Lower lobe of right lung (tissue), 2 donors: ENCODE measurements at regions not wholly inside any gene's neighbourhood (a gene's known extent, or its start where the extent isn't known, plus 50 kb on each side); places are given as distances from the start of the nearest gene placed in this dataset.

Experiments
- ATAC-seq, 2 donors: fragments of 200-7000 bp; cut with Tn5 transposase; one replicate each; pipeline ENCODE4 v1.9.1; 2020 to 2022; ENCODE audit warnings: mild to moderate bottlenecking in 2 of 2, moderate library complexity in 2 of 2
- DNase-seq: peaks from one replicate; pipeline ENCODE4 v3.0.0-alpha.2; 2020
- H3K27ac ChIP-seq: fragments of 200-600 bp; one replicate; pipeline ENCODE4 v1.8.0; 2022
- H3K27me3 ChIP-seq: fragments of 200-600 bp; one replicate; pipeline ENCODE4 v1.8.0; 2022; ENCODE audit warnings: low read depth
- H3K36me3 ChIP-seq: fragments of 200-600 bp; one replicate; pipeline ENCODE4 v1.8.0; 2022; ENCODE audit warnings: mild to moderate bottlenecking
- H3K4me1 ChIP-seq: fragments of 200-600 bp; one replicate; pipeline ENCODE4 v1.8.0; 2022
- H3K4me3 ChIP-seq: fragments of 200-600 bp; one replicate; pipeline ENCODE4 v1.8.0; 2022; ENCODE audit warnings: mild to moderate bottlenecking
- H3K9me3 ChIP-seq: fragments of 200-600 bp; one replicate; pipeline ENCODE4 v1.8.0; 2022
- CTCF ChIP-seq: fragments of 200-600 bp; IDR thresholded peaks from one replicate; pipeline ENCODE4 v1.8.0; 2022; ENCODE audit warnings: antibody characterized with exemption, mild to moderate bottlenecking
- intact Hi-C: fragments of 100-400 bp; cut with DNase I; formaldehyde crosslinking; loops from one replicate; pipeline ENCODE4 v1.11.0; 2022
- donor health status: DM: no; HTN: yes; CAD: no; lungs with severe emphysema.

GRCh38 chr1:103942029-103942428, 192.3 kb downstream of the AMY1C start:
- intact Hi-C loops, result no loop called here
- ATAC-seq, result no peak
- Histone ChIP-seq H3K4me3 (no peak overlapping the region), H3K27ac (no peak overlapping the region), H3K36me3 (no peaks in the 10 kb centered on the region), H3K9me3 (no peaks in the 10 kb centered on the region), H3K4me1 (no peaks in the 10 kb centered on the region), H3K27me3 (no peaks in the 10 kb centered on the region)
- no peak for DNase-seq
- TF ChIP-seq CTCF, result no peak

GRCh38 chr1:103945774-103946173, 196.1 kb downstream of the AMY1C start:
- H3K4me1 ChIP-seq, result no peaks in the 10 kb centered on the region
- no peaks in the 10 kb centered on the region for H3K36me3 ChIP-seq
- no peak overlapping the region for H3K4me3 ChIP-seq
- intact Hi-C loops, result no loop called here
- H3K27me3 ChIP-seq, result no peaks in the 10 kb centered on the region
- ATAC-seq, result no peak
- no peak overlapping the region for H3K27ac ChIP-seq
- TF ChIP-seq CTCF, result no peak
- no peak for DNase-seq
- H3K9me3 ChIP-seq, result no peaks in the 10 kb centered on the region

GRCh38 chr1:103948526-103948925, 198.8 kb downstream of the AMY1C start:
- DNase-seq, result no peak

GRCh38 chr1:103949779-103950178, 200.1 kb downstream of the AMY1C start:
- Histone ChIP-seq H3K27ac (no peak overlapping the region), H3K9me3 (no peaks in the 10 kb centered on the region), H3K27me3 (no peaks in the 10 kb centered on the region), H3K36me3 (no peaks in the 10 kb centered on the region), H3K4me1 (no peaks in the 10 kb centered on the region), H3K4me3 (no peak overlapping the region)
- DNase-seq, result no peak
- intact Hi-C loops, result no loop called here
- no peak for TF ChIP-seq CTCF
- no peak for ATAC-seq

More at GRCh38 chr1:103948526-103948925, 198.8 kb downstream of the AMY1C start:
- ATAC-seq, result no peak
- no peaks in the 10 kb centered on the region for H3K4me1 ChIP-seq
- no peaks in the 10 kb centered on the region for H3K27me3 ChIP-seq
- TF ChIP-seq CTCF, result no peak
- H3K27ac ChIP-seq, result no peak overlapping the region
- H3K4me3 ChIP-seq, result no peak overlapping the region
- H3K9me3 ChIP-seq, result no peaks in the 10 kb centered on the region
- H3K36me3 ChIP-seq, result no peaks in the 10 kb centered on the region
- intact Hi-C loops, result no loop called here

- intact Hi-C loops, result no loop called here
- no peak overlapping the region for H3K27ac ChIP-seq
- no peak overlapping the region for H3K4me3 ChIP-seq
- no peaks in the 10 kb centered on the region for H3K36me3 ChIP-seq
- no peak for ATAC-seq
- DNase-seq, result no peak
- TF ChIP-seq CTCF, result no peak
- H3K4me1 ChIP-seq, result no peaks in the 10 kb centered on the region
- no peaks in the 10 kb centered on the region for H3K9me3 ChIP-seq
- no peaks in the 10 kb centered on the region for H3K27me3 ChIP-seq
Measured at GRCh38 chr1:103953386-103953785, 203.7 kb downstream of the AMY1C start.

- Histone ChIP-seq H3K27me3 (no peaks in the 10 kb centered on the region), H3K4me1 (no peaks in the 10 kb centered on the region), H3K9me3 (no peaks in the 10 kb centered on the region), H3K27ac (no peak overlapping the region), H3K36me3 (no peaks in the 10 kb centered on the region), H3K4me3 (no peak overlapping the region)
- no peak for ATAC-seq
- TF ChIP-seq CTCF, result no peak
- DNase-seq, result no peak
- intact Hi-C loops, result no loop called here
Measured at GRCh38 chr1:103958699-103959098, 209.0 kb downstream of the AMY1C start.
